HL-60 (cell line): ENCODE measurements at regions not wholly inside any gene's neighbourhood (a gene's known extent, or its start where the extent isn't known, plus 50 kb on each side); places are given as distances from the start of the nearest gene placed in this dataset.

Experiments
- GABPA ChIP-seq: IDR thresholded peaks from 2 replicates; pipeline ENCODE4 v1.6.1; 2012; ENCODE audit warnings: low read depth
- SPI1 ChIP-seq: IDR thresholded peaks from 2 replicates; pipeline ENCODE4 v1.6.1; 2012; ENCODE audit warnings: low read depth, mild to moderate bottlenecking, borderline replicate concordance
- TF ChIP-seq, protein P1 (sequence below): IDR thresholded peaks from one replicate; pipeline ENCODE4 v1.5.1; 2011; ENCODE audit warnings: low read length, control low read depth, inconsistent platforms; ENCODE audit not compliant: insufficient read depth

DNA sequence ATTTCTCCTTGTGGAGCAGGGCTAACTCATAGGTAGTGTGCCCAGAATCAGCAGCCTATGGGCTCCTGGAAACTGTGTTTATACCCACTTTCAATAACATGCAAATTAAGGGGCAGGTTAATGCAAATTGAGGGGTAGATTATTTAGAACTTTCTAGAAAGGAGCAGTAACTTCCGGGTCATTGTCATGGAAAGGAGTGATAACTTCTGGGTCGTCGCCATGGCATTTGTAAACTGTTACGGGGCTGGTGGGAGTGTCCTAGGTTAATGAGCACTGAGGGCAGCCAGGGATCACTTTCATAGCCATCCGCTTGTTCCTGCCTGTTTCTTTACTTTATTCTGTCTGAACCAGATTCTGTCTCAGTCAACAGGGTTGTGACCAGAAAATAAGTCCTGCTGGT lies 143.3 kb upstream of the RFLNA start:
- TF ChIP-seq, protein P1, sequence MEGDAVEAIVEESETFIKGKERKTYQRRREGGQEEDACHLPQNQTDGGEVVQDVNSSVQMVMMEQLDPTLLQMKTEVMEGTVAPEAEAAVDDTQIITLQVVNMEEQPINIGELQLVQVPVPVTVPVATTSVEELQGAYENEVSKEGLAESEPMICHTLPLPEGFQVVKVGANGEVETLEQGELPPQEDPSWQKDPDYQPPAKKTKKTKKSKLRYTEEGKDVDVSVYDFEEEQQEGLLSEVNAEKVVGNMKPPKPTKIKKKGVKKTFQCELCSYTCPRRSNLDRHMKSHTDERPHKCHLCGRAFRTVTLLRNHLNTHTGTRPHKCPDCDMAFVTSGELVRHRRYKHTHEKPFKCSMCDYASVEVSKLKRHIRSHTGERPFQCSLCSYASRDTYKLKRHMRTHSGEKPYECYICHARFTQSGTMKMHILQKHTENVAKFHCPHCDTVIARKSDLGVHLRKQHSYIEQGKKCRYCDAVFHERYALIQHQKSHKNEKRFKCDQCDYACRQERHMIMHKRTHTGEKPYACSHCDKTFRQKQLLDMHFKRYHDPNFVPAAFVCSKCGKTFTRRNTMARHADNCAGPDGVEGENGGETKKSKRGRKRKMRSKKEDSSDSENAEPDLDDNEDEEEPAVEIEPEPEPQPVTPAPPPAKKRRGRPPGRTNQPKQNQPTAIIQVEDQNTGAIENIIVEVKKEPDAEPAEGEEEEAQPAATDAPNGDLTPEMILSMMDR: no peak
- no peak for TF ChIP-seq SPI1
- no peak for TF ChIP-seq GABPA
